PFSK-1 (cell line): ENCODE measurements at regions not wholly inside any gene's neighbourhood (a gene's known extent, or its start where the extent isn't known, plus 50 kb on each side); places are given as distances from the start of the nearest gene placed in this dataset.

ENCODE experiments used
- FOXP2 ChIP-seq: optimal IDR thresholded peaks from 2 replicates; pipeline ENCODE3; 2011; ENCODE audit warnings: borderline replicate concordance, control low read depth, inconsistent platforms; ENCODE audit not compliant: insufficient read depth; ENCODE audit errors: extremely low read length, extremely low read depth
- POLR2AphosphoS5 ChIP-seq: IDR thresholded peaks from 2 replicates; pipeline ENCODE4 v1.6.1; 2012; ENCODE audit warnings: low read depth, mild to moderate bottlenecking, control low read depth, low read length, moderate library complexity
- SIN3A ChIP-seq: IDR thresholded peaks from 2 replicates; pipeline ENCODE4 v1.6.1; 2012; ENCODE audit warnings: mild to moderate bottlenecking, low read length, moderate library complexity, borderline replicate concordance; ENCODE audit not compliant: insufficient read depth
- TAF1 ChIP-seq: IDR thresholded peaks from 2 replicates; pipeline ENCODE4 v1.6.1; 2012; ENCODE audit warnings: low read length, control low read depth, borderline replicate concordance; ENCODE audit not compliant: insufficient read depth
- TF ChIP-seq, protein P1 (sequence below), 2 experiments: IDR thresholded peaks; 2 replicates each; pipeline versions ENCODE4 v1.6.1 to v1.8.0; 2011 to 2012; ENCODE audit warnings: low read depth in 2 of 2, low read length in 2 of 2, control low read depth in 1 of 2, inconsistent platforms in 1 of 2, mild to moderate bottlenecking in 1 of 2, moderate library complexity in 1 of 2; ENCODE audit not compliant: insufficient read depth in 1 of 2

GRCh38 chr12:125330645-125331341 lies 265.6 kb downstream of the AACS start:
- TF ChIP-seq, protein P1, sequence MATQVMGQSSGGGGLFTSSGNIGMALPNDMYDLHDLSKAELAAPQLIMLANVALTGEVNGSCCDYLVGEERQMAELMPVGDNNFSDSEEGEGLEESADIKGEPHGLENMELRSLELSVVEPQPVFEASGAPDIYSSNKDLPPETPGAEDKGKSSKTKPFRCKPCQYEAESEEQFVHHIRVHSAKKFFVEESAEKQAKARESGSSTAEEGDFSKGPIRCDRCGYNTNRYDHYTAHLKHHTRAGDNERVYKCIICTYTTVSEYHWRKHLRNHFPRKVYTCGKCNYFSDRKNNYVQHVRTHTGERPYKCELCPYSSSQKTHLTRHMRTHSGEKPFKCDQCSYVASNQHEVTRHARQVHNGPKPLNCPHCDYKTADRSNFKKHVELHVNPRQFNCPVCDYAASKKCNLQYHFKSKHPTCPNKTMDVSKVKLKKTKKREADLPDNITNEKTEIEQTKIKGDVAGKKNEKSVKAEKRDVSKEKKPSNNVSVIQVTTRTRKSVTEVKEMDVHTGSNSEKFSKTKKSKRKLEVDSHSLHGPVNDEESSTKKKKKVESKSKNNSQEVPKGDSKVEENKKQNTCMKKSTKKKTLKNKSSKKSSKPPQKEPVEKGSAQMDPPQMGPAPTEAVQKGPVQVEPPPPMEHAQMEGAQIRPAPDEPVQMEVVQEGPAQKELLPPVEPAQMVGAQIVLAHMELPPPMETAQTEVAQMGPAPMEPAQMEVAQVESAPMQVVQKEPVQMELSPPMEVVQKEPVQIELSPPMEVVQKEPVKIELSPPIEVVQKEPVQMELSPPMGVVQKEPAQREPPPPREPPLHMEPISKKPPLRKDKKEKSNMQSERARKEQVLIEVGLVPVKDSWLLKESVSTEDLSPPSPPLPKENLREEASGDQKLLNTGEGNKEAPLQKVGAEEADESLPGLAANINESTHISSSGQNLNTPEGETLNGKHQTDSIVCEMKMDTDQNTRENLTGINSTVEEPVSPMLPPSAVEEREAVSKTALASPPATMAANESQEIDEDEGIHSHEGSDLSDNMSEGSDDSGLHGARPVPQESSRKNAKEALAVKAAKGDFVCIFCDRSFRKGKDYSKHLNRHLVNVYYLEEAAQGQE (IDR thresholded peaks at IDR 0.05; ENCODE audit: insufficient read depth in 1 of 2, low read depth in 2 of 2, low read length in 2 of 2), result no peak
- no peak for TF ChIP-seq SIN3A
- no peak for TF ChIP-seq POLR2AphosphoS5
- no peak for TF ChIP-seq TAF1
- no peak for TF ChIP-seq FOXP2

- TF ChIP-seq SIN3A (no peak), FOXP2 (no peak), TAF1 (no peak), POLR2AphosphoS5 (no peak)
- TF ChIP-seq, protein P1 (IDR thresholded peaks at IDR 0.05; ENCODE audit: insufficient read depth in 1 of 2, low read depth in 2 of 2, low read length in 2 of 2), result no peak
Observed at GRCh38 chr12:125331342-125332052, 266.3 kb downstream of the AACS start.

GRCh38 chr12:125332900-125333299 lies 267.7 kb downstream of the AACS start:
- TF ChIP-seq FOXP2 (no peak), POLR2AphosphoS5 (no peak), SIN3A (no peak), TAF1 (no peak)
- TF ChIP-seq, protein P1 (IDR thresholded peaks at IDR 0.05; ENCODE audit: insufficient read depth in 1 of 2, low read depth in 2 of 2, low read length in 2 of 2), result no peak

DNA sequence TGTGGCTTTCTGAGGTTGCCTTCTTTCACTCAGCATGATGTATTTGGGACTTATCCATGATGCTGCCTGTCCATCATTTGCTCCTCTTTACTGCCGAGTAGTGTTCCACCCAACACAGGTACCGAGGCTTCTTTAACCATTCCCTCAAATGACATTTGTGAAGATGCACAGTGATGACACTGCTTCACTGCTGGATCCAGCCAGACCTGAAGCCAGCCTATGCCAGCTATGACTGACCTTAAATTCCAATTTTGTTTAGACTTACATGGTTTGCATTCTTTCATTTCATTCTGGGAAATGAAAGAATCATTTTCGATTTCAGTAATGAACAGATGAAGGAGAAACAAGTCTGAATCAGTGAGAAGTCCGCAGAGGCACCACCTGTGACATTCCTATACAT lies 271.0 kb downstream of the AACS start:
- TF ChIP-seq SIN3A (no peak), FOXP2 (no peak), POLR2AphosphoS5 (no peak), TAF1 (no peak)
- TF ChIP-seq, protein P1 (IDR thresholded peaks at IDR 0.05; ENCODE audit: insufficient read depth in 1 of 2, low read depth in 2 of 2, low read length in 2 of 2), result no peak

- TF ChIP-seq SIN3A (no peak), FOXP2 (no peak), POLR2AphosphoS5 (no peak), TAF1 (no peak)
- TF ChIP-seq, protein P1 (IDR thresholded peaks at IDR 0.05; ENCODE audit: insufficient read depth in 1 of 2, low read depth in 2 of 2, low read length in 2 of 2), result no peak
Observed at GRCh38 chr12:125340791-125341190, 275.6 kb downstream of the AACS start.
